H4 (cell line): ENCODE measurements at regions not wholly inside any gene's neighbourhood (a gene's known extent, or its start where the extent isn't known, plus 50 kb on each side); places are given as distances from the start of the nearest gene placed in this dataset.
"Not testable (repeated sequence)": the region's sequence is repeated elsewhere in the genome, so short reads cannot be mapped to it uniquely, and the experiment has no call there.

Experiments
- DNase-seq: peaks from one replicate; pipeline ENCODE4 v3.0.0-alpha.2; 2015; ENCODE audit warnings: low spot score

GRCh38 chr12:68387338-68387737 is 55.2 kb upstream of the MDM1 start:
- no peak for DNase-seq

- no peak for DNase-seq
Observed at GRCh38 chr12:68389305-68389704, 57.1 kb upstream of the MDM1 start.

DNA sequence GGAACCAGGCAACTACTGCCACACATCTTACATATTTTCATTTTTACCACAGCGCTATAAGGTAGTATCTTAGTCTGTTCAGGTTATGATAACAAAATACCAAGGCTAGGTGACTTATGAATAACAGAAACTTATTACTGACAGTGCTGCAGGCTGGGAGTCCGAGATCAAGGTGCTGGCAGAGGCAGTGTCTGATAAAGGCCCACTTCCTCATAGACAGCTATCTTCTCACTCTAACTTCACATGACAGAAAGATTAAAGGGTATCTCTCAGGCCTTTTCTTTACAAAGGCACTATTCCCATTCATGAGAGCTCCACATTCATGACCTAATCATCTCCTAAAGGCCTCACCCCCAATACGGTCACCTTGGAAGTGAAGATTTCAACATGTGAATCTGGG is 59.8 kb upstream of the MDM1 start:
- DNase-seq: no peak

GRCh38 chr12:68392376-68392775 is 60.2 kb upstream of the MDM1 start:
- no peak for DNase-seq

DNA sequence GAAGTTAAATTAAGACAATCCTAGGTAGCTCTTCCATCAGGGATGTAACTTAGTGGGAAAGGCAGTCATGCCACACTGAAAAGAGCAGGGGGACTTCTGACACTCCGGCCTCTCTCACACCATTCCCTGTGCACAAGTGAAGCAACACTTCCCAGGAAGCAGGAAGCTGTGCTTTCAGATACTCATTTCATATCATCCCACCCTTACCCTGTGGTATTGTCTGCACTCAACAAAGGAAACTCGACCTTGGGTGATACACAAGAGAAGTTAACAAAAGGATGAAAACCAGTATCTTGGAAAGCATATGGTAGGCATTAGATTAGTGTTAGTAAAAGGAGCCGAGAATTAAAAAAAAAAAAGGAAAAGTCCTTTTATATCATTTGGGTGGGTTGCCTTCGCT is 61.3 kb upstream of the MDM1 start:
- DNase-seq: no peak

DNA sequence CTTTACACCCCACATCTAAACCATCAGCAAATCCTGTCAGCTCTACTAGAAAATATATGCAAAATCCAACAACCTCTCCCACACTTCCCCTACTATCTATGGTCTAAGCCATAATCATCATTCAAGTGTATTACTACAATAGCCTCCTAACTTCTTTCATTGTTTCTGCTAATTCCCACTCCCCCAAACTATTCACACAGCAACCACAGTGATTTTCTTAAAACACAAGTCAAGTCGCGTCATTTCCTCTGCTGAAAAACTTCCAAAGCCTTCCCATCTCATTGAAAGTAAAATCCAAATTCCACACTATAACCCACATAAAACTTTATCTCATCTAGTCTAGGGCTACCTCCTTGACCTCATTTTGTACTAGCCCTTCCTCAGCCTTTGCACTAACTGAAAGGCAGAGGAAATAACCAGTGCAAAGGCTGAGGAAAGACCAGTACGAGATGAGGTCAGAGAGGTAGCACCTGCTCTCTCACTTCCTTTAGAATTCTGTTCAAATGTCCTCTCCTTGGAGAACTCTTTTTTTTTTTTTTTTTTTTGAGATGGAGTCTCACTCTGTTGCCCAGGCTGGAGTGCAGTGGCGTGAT is 65.5 kb upstream of the MDM1 start:
- no peak for DNase-seq

- not testable (repeated sequence) for DNase-seq
Observed at GRCh38 chr12:68398689-68399088, 66.5 kb upstream of the MDM1 start.

GRCh38 chr12:68400226-68400829 is 68.2 kb upstream of the MDM1 start:
- DNase-seq: no peak

GRCh38 chr12:68402422-68402821 is 70.3 kb upstream of the MDM1 start:
- no peak for DNase-seq

DNA sequence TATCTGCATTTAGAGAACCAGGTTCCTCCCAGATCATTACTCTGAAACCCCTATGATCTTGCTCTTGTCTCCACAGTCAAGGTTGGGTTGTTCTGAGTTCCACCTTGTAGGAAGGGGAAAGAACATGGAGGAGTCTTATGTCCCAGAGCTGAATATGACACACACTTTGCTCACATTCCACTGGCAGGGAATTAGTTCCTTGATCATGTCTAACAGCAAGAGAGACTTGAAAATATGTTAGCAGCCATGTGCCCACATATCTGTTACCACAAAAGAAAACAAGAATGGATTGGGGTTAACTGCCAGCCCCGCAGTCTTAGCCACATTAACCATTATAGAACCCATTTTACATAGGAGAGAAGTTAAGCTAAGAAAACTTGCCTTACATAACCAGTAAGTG is 71.1 kb upstream of the MDM1 start:
- DNase-seq: no peak

GRCh38 chr12:68403711-68404110 is 71.5 kb upstream of the MDM1 start:
- DNase-seq: no peak

DNA sequence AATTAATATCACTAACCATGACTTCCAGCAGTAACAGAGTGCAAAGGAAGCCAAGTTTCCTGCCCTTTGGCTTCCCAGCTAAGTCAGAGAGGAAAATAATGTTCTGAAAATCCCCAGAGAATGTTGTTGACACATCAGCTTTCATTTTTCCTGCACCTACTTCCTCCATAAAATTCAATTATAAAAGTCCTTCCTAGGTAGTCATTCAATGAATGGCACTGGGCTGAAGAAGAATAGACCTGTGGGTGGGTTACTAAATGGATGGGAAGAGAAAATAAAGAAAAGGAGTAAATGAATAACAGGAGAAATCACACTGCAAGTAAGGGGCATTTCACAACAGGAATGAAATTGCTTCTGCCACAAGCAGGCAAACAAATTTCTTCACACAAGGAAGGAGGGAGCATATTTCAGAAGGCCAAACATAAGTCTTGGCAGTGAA is 73.2 kb upstream of the MDM1 start:
- no peak for DNase-seq

- peak; percentile 88 for DNase-seq
Observed at GRCh38 chr12:68406134-68406576, 74.0 kb upstream of the MDM1 start.

- DNase-seq: no peak
Observed at GRCh38 chr12:68406911-68407310, 74.7 kb upstream of the MDM1 start.

DNA sequence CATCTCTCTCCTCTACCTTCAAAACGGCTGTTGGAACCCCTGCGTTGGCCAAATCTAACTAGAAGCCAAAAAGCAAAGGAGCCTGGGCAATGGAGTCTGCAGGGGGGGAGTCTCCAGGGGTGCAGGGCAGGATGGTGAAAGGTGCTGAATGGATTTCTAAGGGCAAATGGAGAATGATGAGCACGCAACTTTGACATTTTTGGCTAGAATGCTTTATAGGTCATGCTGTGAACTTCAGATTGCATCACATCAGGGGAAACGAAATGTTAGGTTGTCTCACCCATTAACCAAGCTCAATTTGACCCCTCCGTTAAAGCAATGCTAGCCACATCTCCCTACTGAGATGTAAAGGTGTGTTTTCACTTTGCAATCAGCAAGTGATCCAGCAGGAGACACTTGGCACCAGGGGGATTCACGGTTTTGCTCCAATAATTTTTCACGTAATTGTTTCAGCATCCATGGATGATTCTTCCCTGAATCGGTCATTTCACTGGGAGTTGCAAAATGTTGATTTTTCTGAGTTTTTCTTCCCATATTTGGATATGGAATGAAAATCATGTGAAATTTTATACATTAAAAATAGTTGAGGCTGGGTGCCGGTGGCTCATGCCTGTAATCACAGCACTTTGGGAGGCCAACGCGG is 78.0 kb upstream of the MDM1 start:
- DNase-seq: no peak

- DNase-seq: no peak
Observed at GRCh38 chr12:68411371-68411770, 79.2 kb upstream of the MDM1 start.

GRCh38 chr12:68414988-68415387 is 82.8 kb upstream of the MDM1 start:
- no peak for DNase-seq

DNA sequence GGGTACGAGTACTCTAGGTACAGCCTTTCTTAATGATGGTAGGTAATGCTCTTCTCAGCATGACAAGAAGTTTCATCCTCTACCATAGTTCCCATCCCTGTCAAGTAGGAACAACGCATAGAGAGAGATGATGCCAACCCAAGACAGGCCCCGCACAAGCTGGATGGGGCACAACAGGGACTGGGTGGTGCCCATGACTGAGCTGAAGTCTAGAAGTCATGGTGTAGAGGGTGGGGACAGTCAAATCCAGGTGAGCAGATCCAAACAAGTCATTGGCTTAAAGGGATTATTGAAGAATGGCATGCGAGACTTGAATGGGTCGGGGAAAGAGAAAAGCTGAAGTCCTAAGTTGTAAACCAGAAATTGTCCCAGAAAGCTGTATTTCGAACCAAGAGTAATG is 84.2 kb upstream of the MDM1 start:
- no peak for DNase-seq

DNA sequence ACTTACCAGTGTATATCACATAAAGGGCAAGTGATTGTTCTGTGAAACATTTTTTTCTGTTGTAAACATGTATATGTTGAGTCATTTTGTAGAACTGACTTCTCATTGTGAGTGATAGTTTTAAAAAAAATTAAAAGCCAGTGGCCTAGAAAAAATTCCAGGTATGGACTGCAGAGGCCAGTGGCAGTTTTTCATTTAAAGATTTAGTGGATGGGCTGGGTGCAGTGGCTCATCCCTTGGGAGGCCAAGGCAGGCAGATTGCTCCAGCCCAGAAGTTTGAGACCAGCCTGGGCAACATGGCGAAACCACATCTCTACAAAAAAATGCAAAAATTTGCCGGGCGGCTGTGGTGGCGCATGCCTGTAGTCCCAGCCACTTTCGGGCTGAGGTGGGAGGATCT is 84.7 kb upstream of the MDM1 start:
- DNase-seq: no peak

GRCh38 chr12:68418137-68418460 is 85.9 kb upstream of the MDM1 start:
- no peak for DNase-seq

DNA sequence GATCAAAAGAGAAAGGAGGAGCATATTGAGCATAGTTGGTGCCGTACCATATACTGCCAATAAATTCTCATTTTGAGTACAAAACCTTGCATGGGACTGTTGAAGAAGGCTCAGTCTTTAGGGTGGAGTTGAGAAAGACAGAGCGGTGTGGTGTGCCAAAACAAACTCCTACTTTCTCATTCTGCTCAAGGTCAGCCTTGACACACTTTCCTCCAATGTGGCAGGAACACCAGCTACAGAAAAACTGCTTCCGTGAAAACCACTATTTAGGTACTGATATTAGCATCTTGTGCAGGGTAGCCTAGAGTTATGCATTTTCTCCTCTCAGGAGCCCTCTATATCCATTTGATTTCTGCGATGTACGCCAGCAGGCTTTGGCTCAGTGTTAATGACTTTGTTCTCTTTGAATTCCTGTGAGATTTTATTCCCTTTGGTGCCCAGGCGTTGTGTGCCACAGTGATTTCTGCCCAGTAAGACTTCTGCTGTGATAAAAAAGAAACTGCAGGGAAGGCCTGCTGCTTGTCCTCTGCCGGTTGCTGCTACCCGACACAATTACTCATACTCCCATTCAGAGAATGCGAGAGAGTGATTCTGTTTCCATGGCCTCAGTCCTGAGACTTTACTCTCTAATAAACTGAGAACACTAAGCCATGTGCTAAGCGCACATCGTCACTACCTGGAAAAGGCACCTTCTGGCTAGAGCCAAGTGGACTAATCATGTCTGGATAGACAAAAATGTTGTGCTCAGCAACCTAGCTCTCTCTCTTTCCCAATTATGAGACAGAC is 88.3 kb upstream of the MDM1 start:
- DNase-seq: no peak

GRCh38 chr12:68422159-68422558 is 90.0 kb upstream of the MDM1 start:
- DNase-seq: no peak
